ENCODE measurements at regions not wholly inside any gene's neighbourhood (a gene's known extent, or its start where the extent isn't known, plus 50 kb on each side); places are given as distances from the start of the nearest gene placed in this dataset.

DNA sequence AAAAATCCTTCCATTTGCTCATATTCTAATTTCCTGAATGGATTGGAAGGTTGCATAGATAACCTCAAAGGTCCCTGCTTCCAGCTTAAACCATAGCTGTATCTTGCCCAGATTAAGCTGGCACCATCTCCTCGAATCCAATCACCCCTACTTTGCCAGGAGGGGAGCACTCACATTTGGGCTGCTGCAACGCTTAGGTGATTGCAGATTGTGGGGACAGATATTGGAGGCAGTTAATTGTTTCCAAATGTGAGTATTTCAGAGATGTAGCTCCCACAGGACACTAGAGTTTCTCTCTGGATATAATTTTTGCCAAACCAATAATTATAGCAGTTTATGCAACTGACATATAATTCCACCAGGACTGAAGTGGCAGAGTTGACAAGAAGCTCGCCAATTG, 53.5 kb upstream of the ACSL1 start:
- no peak for DNase-seq

DNA sequence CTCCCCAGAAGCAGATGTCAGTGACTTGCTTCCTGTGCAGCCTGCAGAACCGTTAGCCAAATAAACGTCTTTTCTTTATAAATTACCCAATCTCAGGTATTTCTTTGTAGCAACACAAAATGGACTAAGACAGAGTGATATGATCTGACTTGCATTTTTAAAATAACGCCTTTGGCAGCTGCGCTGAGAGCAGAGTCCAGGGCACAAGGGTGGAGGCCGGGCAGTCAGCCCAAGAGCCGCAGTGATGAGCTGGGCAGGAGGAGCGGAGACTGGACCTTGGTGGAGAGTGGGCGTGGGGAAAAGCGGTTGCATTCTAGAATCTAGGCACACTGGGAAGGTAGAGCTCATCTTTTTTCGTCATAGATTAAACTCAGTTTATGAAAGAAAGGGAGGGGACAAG, 56.5 kb upstream of the ACSL1 start:
- DNase-seq, result no peak

DNA sequence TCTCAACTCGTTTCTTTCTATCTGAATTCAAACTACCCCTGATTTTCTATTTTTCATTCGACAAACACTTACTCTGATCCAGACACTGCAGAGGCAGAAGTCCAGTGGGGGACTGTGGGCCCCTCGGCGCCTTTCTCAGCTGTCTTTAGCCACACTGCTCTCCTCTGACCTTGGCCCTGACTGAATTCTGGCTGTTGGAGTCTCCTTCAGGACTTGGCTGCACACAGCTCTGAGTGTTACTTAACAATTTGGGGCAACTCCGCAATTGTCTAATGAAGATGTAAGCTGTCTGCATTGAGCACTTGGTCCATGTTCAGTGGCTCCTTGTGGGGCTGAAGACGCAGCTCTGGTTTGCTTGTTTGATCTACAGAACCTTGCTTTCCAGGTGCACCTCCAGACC, 57.3 kb upstream of the ACSL1 start:
- DNase-seq, result no peak

DNA sequence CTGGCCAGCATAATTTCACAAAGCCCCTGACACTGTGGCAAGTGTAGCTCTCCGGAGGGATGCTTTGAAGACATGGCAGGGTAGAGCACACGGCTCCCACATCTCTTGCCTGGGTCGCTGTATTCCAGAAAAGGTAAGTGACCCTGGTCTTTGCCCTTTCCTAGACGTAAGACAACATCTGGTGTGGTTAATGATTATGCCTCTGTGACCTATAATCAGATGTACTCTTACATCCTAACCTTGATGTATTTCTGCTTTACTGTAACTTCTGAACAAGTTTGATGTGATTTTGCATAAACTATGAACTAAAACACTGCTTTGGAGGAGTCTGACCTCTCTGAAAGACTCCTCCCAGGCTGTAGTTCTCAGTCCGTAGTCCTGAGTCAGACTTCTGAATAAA, 59.1 kb upstream of the ACSL1 start:
- no peak for DNase-seq

DNA sequence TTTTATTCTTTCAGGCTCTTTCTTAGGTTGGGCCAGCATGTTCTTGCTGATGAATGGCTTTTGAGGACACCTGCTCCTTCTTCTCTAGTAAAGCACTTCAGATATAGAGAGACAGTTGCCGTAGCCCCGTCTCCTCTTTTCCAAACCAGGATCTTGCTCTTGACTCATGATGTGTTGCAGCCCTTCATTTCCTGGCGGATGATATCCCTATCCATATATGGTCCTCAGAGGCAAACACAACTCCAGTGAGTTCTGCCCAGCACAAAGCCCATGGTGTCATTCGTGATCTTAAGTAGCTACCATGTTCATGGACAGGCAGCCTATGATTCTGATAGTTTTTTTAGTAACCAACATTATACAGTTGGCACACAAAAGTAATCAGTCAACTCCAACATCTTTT, 59.8 kb upstream of the ACSL1 start:
- no peak for DNase-seq

DNA sequence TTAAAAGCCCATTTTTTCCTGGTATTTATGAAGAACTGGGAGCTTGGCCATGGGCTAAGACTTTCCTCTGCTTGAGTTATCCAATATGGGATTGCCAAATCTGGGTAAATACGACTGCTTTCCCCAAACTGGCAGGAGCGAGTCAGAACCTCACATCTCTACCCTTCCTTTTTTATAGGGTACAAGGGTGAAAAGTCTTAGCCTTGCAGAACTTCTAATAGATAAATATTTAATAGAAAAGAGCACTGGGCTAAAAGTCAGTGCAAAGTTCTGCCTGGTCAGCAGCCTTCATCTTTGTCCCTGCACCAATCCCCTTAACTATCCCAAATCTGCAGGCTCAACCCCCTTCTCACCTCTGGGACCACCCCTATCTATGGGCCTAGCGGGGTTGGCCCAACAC, 61.6 kb upstream of the ACSL1 start:
- DNase-seq, result no peak

DNA sequence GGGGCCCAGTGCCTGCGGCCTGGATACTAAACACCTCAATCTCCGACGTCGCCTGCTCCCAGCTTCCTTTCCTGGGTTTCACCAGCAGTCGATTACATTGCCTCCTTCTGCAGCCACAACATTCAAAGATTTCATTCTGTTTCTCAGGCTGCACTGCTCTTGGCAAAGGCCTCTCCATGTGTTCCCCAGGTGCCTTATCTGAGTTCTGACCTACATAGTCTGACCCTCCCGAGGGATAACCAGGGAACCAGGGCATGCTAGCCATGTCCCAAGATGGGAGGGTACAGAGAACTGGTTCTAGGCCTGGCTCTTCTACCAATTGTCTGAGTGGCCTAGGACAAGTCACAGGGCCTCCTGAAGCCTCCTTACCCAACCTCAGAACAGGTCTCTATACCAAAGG, 62.2 kb upstream of the ACSL1 start:
- DNase-seq, result no peak

DNA sequence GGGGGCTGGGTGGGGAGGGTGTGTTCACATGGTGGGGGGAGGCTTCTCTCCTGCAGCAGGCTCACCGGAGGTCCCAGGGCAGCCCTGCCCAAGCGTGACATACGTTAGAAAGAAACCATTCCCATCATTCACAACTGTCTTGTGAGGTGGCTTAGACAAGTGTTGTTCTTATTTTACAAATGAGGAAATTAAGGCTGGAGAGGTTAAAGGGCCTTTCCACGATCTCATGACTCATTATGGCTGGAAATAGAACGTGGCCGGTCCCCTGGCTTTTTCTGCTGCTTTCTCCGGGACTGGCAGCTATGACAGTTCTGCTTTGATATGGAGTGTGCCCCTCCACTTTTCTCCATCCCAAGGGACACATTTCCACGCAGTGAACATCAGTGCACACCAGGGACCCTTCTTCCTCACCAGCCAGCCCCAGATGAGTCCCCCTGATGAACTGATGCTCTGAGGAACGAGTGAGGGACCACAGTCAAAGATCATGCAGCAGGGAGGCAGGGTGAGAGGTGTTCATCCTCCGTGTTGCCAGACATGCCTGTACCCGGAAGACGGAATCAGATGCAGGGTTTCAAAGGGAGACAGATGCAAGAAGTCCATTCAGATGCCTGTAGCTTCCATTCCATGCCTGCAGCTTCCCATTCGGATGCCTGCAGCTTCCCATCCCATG, 64.0 kb upstream of the ACSL1 start:
- DNase-seq, result no peak

DNA sequence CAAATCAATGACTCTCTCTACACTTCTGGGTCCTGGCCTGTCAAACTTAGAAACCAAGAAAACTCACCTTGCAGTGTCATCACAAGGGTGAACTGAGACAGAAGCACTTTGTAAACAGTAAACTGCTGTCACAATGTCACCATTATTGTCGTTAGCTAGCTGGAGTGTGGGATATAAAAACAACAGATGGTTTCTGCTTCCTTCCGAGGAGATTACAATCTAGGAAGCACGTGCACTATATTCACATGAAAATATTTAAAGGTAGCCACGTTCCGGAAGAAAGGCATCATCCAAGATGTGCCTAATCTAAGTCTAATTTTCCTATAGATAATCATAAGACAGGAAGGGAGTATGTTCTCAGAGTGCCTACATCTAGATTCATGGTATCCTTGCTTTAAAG, 64.7 kb upstream of the ACSL1 start:
- DNase-seq, result no peak

DNA sequence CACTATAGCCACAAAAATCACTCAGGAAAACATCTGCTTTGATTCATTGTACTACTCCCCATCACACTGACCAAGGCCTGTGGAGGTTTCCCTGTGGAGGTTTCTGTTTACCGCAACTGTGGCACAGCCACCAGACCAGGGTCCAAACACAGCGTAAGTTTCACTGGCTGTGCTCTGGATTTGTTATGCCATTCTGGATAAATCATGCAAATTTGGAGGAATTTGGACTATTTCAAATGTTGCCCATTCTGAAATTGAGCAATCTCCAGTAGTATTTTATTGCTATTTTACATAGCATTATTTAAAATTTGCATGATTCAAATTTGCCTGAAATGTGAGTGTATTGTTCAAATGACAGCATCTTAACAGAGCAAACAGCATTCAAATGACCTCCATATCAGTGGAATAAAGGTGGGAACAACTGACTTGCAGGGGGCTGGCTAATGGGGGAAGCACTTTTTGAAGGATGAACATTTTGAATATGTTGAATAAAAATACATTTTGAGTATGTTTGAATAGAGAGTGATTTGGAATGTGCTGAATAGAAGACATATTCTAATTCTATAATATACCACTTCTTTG, 66.1 kb upstream of the ACSL1 start:
- no peak for DNase-seq

DNA sequence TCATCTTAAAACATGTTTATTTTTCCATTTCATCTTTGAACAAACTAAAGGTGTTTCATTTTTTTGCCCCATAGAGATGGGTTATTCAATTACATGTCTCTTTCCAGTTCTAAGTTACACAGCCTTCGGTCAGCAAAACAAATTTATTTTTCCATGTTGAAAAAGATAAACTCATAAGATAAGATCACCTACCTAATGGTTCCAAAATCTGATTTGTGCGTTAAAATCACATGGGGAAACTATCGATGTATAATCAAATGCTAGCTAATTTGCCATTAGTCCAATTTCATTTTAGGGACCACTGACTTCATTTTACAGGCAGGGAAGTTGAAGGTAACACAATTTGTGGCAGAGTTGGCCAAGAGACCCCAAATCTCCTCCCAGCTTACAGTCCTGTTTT, 67.2 kb upstream of the ACSL1 start:
- DNase-seq, result no peak

DNA sequence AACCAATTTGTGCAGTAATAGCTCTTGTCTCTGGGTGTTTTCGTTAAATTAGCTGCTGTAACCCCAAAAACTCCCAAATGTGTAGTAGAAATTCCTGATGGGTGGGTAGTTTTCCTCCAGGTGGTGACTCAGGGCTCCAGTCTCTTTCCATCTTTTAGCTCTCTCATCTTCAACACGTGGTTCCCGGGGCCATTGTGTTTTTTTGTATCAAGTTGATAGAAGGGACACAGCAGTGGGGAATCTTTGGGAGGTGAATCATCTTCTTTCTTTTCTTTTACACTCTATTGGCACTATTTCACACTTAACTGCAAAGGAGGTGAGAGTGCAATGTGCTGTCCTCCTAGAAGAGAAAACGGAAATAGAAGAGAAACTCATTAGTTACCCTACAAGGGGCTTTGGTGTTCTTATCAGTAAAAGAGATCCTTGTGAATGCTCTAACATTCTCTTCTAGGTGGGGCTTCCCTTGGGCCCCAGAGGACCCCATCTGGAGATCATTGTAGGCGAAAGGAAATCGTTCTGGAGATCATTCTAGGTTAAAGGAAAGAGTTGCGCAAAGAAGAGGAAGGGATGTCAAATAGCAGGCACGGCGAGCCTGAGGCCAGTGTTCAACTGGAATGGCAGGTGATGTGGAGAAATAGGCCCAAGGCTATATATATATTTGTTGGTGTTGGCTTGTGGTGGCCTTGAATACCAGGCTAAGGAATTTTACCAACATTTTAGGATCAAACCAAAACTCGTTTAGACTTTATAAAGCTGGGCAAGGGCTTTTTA, 68.2 kb upstream of the ACSL1 start:
- DNase-seq, result no peak

DNA sequence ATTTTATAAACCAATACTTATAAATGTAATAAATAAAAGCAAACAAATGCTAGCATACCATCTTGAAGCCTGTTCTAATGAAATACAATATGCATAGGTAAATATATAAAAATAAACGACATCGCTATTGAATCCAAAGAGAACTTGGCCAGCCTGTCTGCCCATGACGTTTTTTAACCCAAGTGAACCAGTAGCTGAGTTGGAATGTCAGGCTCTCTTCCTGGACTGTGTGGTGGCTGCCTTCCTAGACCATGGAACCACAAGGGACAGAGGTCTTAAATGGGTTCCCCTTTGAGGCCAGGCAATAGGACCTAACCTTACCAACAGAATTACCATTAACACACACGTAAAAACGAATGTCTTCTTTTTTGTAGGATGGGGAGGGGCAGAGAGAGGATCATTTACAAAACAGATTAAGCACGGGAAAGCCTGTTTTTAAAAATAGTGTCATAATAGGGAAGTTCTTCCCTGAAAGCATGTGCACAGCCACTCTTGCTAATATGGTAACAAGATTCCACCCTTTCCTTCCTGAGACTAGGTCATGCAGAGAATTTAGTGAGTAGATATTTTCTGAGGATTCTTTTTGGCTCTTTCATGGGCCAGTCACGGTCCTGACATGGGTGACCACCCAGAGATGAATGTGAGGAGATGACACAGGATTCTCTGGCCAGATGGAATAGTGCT, 69.4 kb upstream of the ACSL1 start:
- DNase-seq, result no peak

DNA sequence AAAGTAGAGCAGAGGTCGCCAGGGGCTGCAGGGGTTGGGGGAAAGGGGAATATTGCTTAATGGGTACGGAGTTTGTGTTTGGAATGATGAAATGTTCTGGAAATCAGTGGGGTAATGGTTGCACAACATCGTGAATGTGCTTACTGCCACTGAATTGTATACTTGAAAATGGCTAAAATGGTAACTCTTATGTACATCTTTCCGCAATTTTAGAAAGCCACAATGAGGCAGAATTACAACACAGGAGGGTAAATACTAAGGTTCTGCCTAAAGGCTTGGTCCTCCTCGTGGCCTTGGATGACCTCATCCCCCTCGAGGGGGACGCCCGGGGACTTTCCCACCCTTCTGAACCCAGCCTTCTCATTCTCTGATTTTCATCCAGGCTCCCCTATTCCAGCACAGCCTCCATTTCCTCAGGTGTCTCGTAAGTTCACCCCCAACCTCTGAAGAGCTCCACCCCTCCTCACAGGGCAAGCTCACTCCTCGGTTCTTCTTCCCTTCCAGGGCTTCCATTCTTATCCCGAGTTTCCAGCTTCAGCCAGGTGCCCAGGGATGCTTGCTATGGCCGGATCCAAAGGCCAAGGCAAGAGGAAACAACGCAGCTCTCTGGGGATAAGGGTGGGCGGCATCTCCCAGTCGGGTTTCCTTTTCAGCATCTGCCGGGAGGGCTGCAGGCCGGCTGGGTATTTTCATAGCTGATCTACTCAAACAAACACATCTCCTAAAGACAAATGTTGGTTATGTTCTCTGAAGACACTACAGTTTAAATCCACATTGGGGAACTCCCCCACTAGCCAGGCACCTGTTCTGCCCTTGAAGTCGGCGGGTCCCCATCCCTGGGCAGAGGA, 71.3 kb upstream of the ACSL1 start:
- no peak for DNase-seq

DNA sequence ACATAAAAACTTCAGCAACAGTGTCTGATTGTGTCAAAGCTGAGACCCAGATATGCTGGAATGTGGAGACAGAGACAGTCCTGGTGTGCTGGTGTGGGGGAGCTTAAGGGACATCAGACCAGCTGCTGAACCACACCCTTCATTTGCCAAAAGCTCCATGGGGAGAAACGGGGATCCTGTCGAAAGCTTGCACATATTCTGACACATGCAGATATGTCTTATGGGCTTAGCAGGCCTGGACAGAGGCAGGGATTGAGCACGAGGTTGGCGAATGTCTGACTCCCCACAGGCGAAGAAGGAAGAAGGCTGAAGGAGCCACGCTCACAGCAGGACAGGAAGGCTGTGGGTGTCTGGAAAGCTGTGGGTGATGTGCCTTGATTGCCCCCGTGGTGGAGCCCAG, 72.1 kb upstream of the ACSL1 start:
- DNase-seq, result no peak

DNA sequence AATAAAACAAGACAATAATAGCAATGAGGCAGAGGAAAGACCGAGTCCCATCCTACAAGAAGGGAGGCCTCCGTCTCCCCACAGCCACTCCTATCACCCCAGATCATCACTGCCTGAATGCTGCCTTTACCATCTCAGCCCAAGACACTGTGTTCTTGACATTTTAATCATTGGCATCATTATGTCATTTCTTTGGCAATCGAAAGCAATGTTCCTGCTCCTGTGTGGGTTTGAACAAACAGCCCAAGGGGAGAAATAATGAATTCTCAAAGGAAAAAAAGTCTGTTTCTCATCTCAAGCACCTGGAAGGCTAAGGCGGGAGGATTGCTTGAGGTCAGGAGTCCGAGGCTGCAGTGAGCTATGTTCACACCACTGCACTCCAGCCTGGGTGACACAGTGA, 73.0 kb upstream of the ACSL1 start:
- DNase-seq, result no peak

DNA sequence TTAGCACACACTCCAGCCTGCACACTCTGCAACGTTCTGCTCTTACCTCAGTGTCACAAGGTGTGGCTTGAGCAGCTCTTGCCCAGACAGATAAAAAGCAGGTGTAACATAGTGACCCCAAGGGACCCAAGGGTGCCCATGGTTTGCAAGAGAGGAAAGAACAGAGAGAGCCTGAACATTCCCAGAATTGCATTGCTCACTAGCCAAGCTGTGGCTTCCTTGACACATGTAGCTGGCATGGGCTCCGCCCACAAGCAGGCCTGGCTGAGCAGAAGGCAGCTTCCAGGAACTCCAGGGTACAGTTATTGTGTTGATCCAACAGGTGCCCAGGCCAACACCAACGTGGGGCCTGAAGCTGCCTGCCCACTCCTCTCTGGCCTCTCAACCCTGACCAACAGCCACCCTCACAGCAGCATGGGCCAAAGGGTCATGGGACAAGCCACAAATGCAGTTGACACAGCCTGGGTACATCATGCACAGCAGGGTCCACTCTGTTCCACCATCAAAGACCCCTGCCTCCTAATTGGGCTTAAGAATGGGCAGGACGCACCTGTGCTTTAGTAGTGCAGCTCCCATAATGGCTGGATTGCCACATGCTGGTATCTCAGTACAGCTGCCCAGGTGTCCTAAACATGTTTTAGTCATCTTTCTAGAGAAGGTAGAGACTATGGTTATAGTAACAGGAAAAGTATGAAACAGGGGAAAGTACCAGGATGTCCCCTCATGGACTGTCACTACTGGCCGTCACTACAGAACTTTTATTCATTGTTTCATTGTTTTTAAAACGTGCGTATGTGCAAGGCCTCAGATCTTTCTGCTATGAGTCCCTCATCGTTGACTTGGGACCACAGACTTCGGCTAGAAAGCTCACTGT, 73.7 kb upstream of the ACSL1 start:
- no peak for DNase-seq

DNA sequence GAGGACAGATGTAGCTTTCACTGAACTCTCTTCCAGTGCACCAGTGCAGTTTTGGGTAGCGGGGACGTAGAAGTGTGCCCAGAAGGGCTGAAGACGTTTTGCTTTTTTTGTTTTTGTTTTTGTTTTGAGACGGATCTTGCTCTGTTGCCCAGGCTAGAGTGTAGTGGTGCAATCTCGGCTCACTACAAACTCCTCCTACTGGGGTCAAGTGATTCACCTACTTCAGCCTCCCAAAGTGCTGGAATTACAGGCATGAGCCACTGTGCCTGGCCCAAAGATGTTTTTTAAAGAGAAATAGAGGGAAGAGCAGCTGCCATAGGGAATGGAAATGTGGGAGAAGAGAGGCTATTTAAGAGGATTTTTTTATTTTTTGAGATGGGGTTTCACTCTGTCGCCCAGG, 74.4 kb upstream of the ACSL1 start:
- no peak for DNase-seq

DNA sequence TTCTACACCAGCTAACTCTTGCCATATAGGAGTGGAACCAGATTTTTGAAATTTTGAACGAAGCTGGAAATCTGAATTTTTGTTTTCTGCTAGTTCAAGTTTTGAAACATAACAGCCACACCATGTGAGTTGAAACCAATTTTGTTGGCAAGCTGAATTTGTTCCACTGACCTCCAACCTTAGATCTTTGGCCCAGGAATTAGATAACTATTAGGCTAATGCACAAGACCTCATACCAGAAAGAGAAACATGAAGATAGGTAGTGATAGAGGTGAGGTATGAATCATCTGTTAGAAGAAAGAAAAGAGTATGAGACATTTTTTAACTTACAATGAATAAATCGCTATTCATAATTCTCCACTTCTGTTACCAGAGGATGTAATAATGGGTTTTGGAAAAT, 76.8 kb upstream of the ACSL1 start:
- no peak for DNase-seq

DNA sequence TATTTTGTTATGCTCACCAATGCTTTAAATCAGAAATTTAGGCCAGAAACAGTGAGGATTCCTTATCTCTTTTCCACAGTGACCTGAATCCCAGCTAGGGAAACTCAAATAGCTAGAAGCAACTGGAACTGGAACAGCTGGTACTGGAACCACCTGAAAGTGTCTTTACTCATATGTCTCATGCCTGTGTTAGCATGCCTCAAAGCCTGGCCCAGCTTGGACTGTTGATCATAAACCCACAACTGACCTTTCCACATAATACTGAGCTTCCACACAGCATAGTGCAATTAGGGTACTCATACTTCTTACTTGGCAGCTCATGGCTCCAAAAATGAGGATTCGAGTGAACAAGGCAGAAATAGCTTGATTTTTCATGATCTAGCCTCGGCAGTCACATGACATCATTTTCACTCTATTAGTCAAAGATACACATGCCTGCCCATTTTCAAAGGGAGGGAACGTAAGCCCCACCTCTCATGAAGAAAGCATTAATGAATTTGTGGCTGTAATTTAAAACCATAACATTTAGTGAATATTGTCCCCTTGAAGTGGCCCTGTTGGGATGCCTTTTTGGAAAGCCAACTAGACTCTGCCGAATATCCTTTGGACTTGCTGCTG, 80.8 kb upstream of the ACSL1 start:
- no peak for DNase-seq

DNA sequence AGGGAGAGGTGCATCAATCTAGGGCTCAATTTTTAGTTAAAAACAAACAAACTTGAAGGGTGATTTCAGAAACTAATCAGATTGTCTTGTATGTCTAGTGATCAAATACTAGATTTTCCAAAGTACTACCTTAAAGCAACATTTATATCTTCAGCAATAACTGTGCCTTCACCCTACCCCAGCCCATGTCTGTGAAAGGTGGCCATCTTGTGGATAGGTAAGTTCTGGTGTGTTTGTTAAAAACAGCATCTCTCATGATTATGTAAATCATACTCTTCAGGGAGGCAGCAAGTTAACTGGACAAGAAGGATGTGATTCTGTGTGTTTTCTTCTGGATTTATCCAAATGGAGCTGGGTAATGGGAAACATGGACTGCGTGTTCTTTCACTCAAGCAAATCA, 81.4 kb upstream of the ACSL1 start:
- no peak for DNase-seq

DNA sequence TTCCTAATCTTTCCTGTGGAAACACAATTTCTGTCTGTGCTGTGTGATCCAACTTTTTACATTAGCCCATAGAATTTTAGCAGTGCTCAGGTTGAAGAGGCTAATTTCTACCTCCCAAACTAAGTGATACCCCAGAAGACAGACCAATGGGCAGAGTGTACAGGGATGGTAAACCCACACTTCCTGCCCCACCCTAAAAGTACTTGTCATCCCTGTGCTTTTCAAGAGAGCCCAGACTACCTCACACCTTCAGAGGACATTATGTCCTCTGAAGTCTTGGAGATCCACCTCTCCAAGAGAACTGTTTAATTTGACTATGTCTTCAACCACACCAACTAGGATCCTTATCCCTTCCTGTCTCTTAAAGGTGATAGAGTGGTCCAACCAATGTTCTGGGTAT, 82.0 kb upstream of the ACSL1 start:
- no peak for DNase-seq
